DMS53 (cell line): ENCODE measurements at regions not wholly inside any gene's neighbourhood (a gene's known extent, or its start where the extent isn't known, plus 50 kb on each side); places are given as distances from the start of the nearest gene placed in this dataset.

ENCODE experiments used
- DNase-seq: peaks from one replicate; lab custom pipeline; 2025; lab: John Stamatoyannopoulos, UW

GRCh38 chr11:116598556-116598955, 174.2 kb downstream of the BUD13 start:
- DNase-seq, result no peak

- DNase-seq, result no peak
These were observed 174.8 kb downstream of the BUD13 start for GRCh38 chr11:116598036-116598435.

- DNase-seq, result no peak
These were observed 176.2 kb downstream of the BUD13 start for GRCh38 chr11:116596346-116597260.

GRCh38 chr11:116595305-116595880, 177.4 kb downstream of the BUD13 start:
- DNase-seq, result no peak

GRCh38 chr11:116590844-116591570, 181.8 kb downstream of the BUD13 start:
- no peak for DNase-seq

- no peak for DNase-seq
These were observed 183.4 kb downstream of the BUD13 start for GRCh38 chr11:116589402-116589801.

GRCh38 chr11:116586392-116586791, 186.4 kb downstream of the BUD13 start:
- no peak for DNase-seq

GRCh38 chr11:116582571-116582970, 190.2 kb downstream of the BUD13 start:
- DNase-seq, result no peak

- DNase-seq, result no peak
These were observed 191.4 kb downstream of the BUD13 start for GRCh38 chr11:116581349-116581748.

GRCh38 chr11:116580799-116581198, 192.0 kb downstream of the BUD13 start:
- peak; percentile 37 for DNase-seq

- peak; percentile 48 for DNase-seq
These were observed 192.7 kb downstream of the BUD13 start for GRCh38 chr11:116579857-116580727.

- no peak for DNase-seq
These were observed 193.6 kb downstream of the BUD13 start for GRCh38 chr11:116579031-116579653.

- no peak for DNase-seq
These were observed 194.8 kb downstream of the BUD13 start for GRCh38 chr11:116577956-116578355.

GRCh38 chr11:116577273-116577672, 195.5 kb downstream of the BUD13 start:
- no peak for DNase-seq

- peak; percentile 15 for DNase-seq
These were observed 196.3 kb downstream of the BUD13 start for GRCh38 chr11:116576526-116576925.

GRCh38 chr11:116567721-116568242, 205.0 kb downstream of the BUD13 start:
- DNase-seq, result no peak

- DNase-seq, result no peak
These were observed 209.1 kb downstream of the BUD13 start for GRCh38 chr11:116563712-116564047.

- peak; percentile 85 for DNase-seq
These were observed 209.6 kb downstream of the BUD13 start for GRCh38 chr11:116563028-116563711.

GRCh38 chr11:116560589-116560988, 212.2 kb downstream of the BUD13 start:
- DNase-seq, result no peak

- no peak for DNase-seq
These were observed 214.1 kb downstream of the BUD13 start for GRCh38 chr11:116558504-116559211.
